Left colon (tissue), 2 donors: ENCODE measurements at regions not wholly inside any gene's neighbourhood (a gene's known extent, or its start where the extent isn't known, plus 50 kb on each side); places are given as distances from the start of the nearest gene placed in this dataset.
"Not testable (repeated sequence)": the region's sequence is repeated elsewhere in the genome, so short reads cannot be mapped to it uniquely, and the experiment has no call there.

Experiments
- ATAC-seq: fragments of 200-7000 bp; cut with Tn5 transposase; one replicate; pipeline ENCODE4 v1.9.1; 2020; ENCODE audit warnings: mild to moderate bottlenecking, moderate library complexity
- DNase-seq, 2 donors: peaks; one replicate each; pipeline ENCODE4 v3.0.0-alpha.2; 2020
- intact Hi-C, 2 donors: fragments of 100-400 bp; cut with DNase I in 1 of 2; cut with micrococcal nuclease in 1 of 2; formaldehyde crosslinking; loops; one replicate each; pipeline versions ENCODE4 v1.11.2 to v1.14.0; 2022; cut with DNase I, micrococcal nuclease
- donor health status: DM: no; HTN: no; CAD: no.
- donor health status: DM: yes; HTN: yes; CAD: no.

GRCh38 chr22:22193923-22194322 is 50.7 kb upstream of the VPREB1 start:
- DNase-seq = no peak
- ATAC-seq = no peak
- intact Hi-C loops = no loop called here

GRCh38 chr22:22193462-22193861 is 51.1 kb upstream of the VPREB1 start:
- DNase-seq, ATAC-seq, intact Hi-C loops: not testable (repeated sequence)

DNA sequence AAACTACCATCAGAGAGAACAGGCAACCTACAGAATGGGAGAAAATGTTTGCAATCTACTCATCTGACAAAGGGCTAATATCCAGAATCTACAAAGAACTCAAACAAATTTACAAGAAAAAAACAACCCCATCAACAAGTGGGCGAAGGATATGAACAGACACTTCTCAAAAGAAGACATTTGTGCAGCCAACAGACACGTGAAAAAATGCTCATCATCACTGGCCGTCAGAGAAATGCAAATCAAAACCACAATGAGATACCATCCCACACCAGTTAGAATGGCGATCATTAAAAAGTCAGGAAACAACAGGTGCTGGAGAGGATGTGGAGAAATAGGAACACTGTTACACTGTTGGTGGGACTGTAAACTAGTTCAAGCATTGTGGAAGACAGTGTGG is 51.6 kb upstream of the VPREB1 start:
- ATAC-seq, DNase-seq, intact Hi-C loops: not testable (repeated sequence)

- ATAC-seq, intact Hi-C loops, DNase-seq: not testable (repeated sequence)
These were observed 54.8 kb upstream of the VPREB1 start for GRCh38 chr22:22189796-22190195.

DNA sequence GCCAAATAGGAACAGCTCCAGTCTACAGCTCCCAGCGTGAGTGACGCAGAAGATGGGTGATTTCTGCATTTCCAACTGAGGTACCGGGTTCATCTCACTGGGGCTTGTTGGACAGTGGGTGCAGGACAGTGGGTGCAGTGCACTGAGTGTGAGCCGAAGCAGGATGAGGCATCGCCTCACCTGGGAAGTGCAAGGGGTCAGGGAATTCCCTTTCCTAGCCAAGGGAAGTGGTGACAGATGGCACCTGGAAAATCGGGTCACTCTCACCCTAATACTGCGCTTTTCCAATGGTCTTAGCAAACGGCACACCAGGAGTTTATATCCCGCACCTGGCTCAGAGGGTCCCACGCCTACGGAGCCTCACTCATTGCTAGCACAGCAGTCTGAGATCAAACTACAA is 56.7 kb upstream of the VPREB1 start:
- DNase-seq, intact Hi-C loops, ATAC-seq: not testable (repeated sequence)

GRCh38 chr22:22187299-22187698 is 57.3 kb upstream of the VPREB1 start:
- no peak for ATAC-seq
- DNase-seq = no peak
- intact Hi-C loops = no loop called here

DNA sequence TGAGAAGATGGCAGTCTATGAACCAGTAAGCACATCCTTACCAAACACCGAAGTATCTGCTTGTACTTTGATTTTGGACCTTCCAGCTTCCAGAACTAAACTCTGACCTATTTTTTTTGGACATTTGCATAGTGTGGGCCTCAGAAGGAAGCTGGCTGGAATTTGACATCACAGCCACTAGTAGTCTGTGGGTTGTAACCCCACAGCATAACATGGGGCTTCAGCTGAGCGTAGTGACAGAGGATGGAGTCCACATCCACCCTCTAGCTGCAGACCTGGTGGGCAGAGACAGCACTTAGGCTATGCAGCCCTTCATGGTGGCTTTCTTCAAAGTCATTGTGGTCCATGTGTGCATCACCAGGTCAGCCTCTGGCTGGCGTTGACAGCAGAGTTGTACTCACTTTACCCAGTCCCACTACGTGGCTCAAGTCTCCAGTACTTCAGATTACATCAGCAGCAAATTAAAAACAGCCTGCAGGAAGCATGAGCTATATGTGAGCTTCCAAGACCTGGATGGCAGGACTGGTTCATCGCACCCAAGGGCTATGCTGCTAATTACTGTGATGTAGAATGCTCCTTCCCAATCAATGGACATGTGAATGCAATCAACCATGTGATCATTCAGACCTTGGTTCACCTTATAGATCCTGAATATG is 58.6 kb upstream of the VPREB1 start:
- intact Hi-C loops = no loop called here
- no peak for ATAC-seq
- DNase-seq = no peak

DNA sequence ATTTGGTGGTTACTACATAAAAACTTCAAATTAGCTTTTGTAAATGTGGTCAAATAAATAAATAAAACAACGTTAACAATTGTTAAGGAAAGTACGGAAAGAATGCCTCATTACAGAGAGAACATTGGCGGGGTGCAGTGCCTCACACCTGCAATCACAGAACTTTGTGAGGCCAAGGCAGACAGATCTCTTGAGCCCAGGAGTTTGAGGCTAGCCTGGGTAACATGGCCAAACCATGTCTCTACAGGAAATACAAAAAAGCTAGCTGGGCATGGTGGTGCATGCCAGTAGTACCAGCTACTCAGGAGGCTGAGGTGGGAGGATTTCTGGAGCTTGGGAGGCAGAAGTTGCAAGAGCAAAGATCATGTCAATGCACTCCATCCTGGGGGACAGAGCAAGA is 59.4 kb upstream of the VPREB1 start:
- intact Hi-C loops = no loop called here
- DNase-seq (no peak), ATAC-seq (no peak)

DNA sequence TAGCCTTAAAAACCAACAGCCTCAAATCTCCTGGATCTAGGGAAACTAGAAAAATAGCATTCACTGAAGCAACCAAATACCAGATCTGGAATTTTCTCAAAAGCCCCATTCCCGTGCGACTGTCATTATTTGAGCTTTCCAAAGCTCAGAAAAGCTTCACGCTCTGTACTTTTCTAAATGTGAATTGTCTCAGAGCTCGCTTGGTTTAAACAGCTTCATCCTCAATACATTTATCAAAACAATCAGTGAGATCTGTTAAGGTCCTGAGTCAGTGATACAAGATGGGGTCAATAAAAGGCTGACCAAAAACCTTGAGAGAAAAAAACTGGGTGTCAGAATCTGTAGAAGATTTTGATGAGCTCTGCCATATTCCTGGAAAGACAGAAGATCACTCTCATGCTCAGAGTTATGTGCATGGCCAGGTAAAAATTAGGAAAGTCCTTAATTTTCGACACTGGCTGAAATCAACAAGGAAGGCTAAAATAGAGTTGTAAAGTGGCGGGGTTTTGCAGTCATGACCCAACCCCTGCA is 60.2 kb upstream of the VPREB1 start:
- DNase-seq (no peak), ATAC-seq (no peak)
- intact Hi-C loops = no loop called here

DNA sequence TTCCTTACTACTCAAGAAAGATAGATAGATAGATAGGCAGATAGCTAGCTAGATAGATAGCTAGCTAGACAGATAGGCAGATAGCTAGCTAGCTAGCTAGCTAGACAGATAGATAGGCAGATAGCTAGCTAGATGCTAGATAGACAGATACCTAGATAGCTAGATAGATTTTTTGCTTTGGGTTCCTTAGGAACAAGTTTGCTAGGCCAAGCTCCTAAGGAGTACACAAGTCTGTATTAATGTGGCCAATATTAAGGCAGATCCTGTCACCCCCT is 61.7 kb upstream of the VPREB1 start:
- intact Hi-C loops = no loop called here
- ATAC-seq (no peak), DNase-seq (no peak)

- ATAC-seq (no peak), DNase-seq (no peak)
- intact Hi-C loops = no loop called here
These were observed 62.2 kb upstream of the VPREB1 start for GRCh38 chr22:22182218-22182989.

GRCh38 chr22:22181341-22181850 is 63.2 kb upstream of the VPREB1 start:
- DNase-seq (no peak), ATAC-seq (peak; percentile 44)
- intact Hi-C loops = no loop called here

GRCh38 chr22:22180738-22181285 is 63.8 kb upstream of the VPREB1 start:
- intact Hi-C loops = no loop called here
- DNase-seq = no peak
- ATAC-seq = no peak

GRCh38 chr22:22179858-22180257 is 64.7 kb upstream of the VPREB1 start:
- no peak for ATAC-seq
- no peak for DNase-seq
- intact Hi-C loops = no loop called here

DNA sequence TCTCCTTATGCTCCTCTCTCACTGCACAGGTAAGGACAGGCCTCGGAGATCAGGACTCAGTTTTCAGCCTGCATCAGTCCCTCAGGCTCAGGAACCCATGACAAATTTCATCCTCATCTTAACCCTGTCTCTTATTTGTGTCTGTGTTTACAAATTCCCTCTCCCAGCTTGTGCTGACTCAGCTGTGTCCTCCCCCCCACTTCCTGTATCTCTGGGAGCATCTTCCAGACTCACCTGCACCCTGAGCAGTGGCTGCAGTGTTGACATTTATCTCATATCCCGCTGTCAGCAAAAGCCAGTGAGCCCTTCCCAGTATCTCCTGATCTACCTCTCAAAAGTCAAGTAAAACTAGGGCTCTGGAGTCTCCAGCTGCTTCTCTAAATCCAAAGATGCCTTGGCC is 65.6 kb upstream of the VPREB1 start:
- intact Hi-C loops = no loop called here
- ATAC-seq = no peak
- no peak for DNase-seq

GRCh38 chr22:22178355-22178965 is 66.1 kb upstream of the VPREB1 start:
- ATAC-seq = no peak
- intact Hi-C loops = no loop called here
- DNase-seq = no peak

- ATAC-seq (no peak), DNase-seq (no peak)
- intact Hi-C loops = no loop called here
These were observed 67.5 kb upstream of the VPREB1 start for GRCh38 chr22:22176929-22177616.

DNA sequence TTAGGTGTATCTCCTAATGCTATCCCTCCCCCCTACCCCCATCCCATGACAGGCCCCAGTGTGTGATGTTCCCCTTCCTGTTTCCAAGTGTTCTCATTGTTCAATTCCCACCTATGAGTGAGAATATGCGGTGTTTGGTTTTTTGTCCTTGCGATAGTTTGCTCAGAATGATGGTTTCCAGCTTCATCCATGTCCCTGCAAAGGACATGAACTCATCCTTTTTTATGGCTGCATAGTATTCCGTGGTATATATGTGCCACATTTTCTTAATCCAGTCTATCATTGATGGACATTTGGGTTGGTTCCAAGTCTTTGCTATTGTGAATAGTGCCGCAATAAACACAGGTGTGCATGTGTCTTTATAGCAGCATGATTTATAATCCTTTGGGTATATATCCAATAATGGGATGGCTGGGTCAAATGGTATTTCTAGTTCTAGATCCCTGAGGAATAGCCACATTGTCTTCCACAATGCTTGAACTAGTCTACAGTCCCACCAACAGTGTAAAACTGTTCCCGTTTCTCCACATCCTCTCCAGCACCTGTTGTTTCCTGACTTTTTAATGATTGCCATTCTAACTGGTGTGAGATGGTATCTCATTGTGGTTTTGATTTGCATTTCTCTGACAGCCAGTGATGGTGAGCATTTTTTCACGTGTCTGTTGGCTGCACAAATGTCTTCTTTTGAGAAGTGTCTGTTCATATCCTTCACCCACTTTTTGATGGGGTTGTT is 71.5 kb upstream of the VPREB1 start:
- ATAC-seq, intact Hi-C loops: not testable (repeated sequence)

More for the DNA sequence above, 71.5 kb upstream of the VPREB1 start:
- DNase-seq = not testable (repeated sequence)
